ENCODE measurements at regions not wholly inside any gene's neighbourhood (a gene's known extent, or its start where the extent isn't known, plus 50 kb on each side); places are given as distances from the start of the nearest gene placed in this dataset.

DNA sequence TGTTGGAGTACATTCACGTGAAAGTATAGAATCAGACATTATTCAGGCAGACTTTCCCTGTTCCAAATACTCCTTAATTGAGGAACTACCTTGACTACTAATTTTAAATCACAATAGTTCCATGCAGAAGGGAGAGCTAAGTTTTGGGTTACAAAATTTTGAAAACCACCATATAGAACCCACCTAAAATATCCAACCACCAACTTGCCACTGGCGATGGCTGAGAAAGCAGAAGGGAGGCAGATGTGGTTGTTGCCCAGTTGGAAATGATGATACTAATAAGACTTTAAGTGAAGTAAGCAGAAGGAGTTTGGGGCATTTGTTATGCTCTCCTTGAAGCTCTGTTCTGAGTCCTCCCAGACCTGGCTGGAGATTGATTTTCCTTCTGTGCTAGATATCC, 190.7 kb downstream of the HLX start:
- Histone ChIP-seq H3K4me1 (ENCODE audit: control insufficient read depth in 1 of 2, extremely low read depth in 1 of 2, insufficient read depth in 2 of 2, low read length in 2 of 2) (no peaks in the 10 kb centered on the region), H3K4me3 (ENCODE audit: control insufficient read depth in 1 of 2, extremely low read depth in 1 of 2, low read length in 1 of 2) (no peak overlapping the region), H3K27me3 (replicated peaks in 1 of 2; ENCODE audit: control insufficient read depth in 2 of 2, extremely low read depth in 1 of 2, insufficient read depth in 2 of 2, low read length in 1 of 2) (no peaks in the 10 kb centered on the region), H3K36me3 (ENCODE audit: control insufficient read depth in 2 of 2, extremely low read depth in 1 of 2, insufficient read depth in 1 of 2, low read length in 1 of 2) (no peaks in the 10 kb centered on the region), H3K9me3 (no peaks in the 10 kb centered on the region), H3K27ac (ENCODE audit: low read length) (no peak overlapping the region)
- H3K27ac Mint-ChIP-seq = no peak overlapping the region
- no peak for ATAC-seq (replicated peaks in 1 of 4)
- no peak for DNase-seq
- H3K36me3 Mint-ChIP-seq = no peaks in the 10 kb centered on the region
- CTCF ChIA-PET = no interaction called here
- WGBS (ENCODE audit: insufficient coverage) = no CpG with 5 or more reads among the region's 2 CpGs
- H3K9me3 Mint-ChIP-seq = no peaks in the 10 kb centered on the region
- H3K27me3 Mint-ChIP-seq = no peaks in the 10 kb centered on the region
- H3K4me1 Mint-ChIP-seq = no peaks in the 10 kb centered on the region
- POLR2A ChIA-PET = no interaction called here
- no peak overlapping the region for H3K4me3 Mint-ChIP-seq

DNA sequence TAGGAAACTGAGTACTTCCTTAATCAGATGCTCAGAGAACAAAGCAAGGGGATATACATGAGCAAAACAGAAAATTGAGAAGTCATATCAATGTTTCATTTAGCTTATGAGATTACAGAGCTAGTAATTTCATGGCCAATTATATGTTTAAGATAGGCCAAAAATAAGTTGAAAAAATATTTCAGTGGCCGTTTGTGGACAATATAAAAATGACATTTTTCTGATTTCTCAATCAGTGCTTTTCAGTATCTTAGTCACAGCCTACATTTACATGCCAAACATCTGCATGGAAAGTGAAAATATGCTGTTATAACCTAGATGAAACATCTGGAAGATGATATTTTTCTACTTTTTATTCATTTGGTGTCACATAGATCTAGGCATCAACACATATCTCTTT, 192.5 kb downstream of the HLX start:
- no peaks in the 10 kb centered on the region for H3K9me3 Mint-ChIP-seq
- H3K27ac ChIP-seq (ENCODE audit: low read length) = no peak overlapping the region
- no peaks in the 10 kb centered on the region for H3K4me1 ChIP-seq (ENCODE audit: control insufficient read depth in 1 of 2, extremely low read depth in 1 of 2, insufficient read depth in 2 of 2, low read length in 2 of 2)
- H3K4me1 Mint-ChIP-seq = no peaks in the 10 kb centered on the region
- POLR2A ChIA-PET = no interaction called here
- no peak overlapping the region for H3K27ac Mint-ChIP-seq
- CTCF ChIA-PET = no interaction called here
- H3K36me3 Mint-ChIP-seq = no peaks in the 10 kb centered on the region
- H3K9me3 ChIP-seq = no peaks in the 10 kb centered on the region
- no peaks in the 10 kb centered on the region for H3K36me3 ChIP-seq (ENCODE audit: control insufficient read depth in 2 of 2, extremely low read depth in 1 of 2, insufficient read depth in 1 of 2, low read length in 1 of 2)
- ATAC-seq (replicated peaks in 1 of 4) (no peak), DNase-seq (no peak)
- H3K4me3 ChIP-seq (ENCODE audit: control insufficient read depth in 1 of 2, extremely low read depth in 1 of 2, low read length in 1 of 2) = no peak overlapping the region
- no peaks in the 10 kb centered on the region for H3K27me3 ChIP-seq (replicated peaks in 1 of 2; ENCODE audit: control insufficient read depth in 2 of 2, extremely low read depth in 1 of 2, insufficient read depth in 2 of 2, low read length in 1 of 2)
- no CpG with 5 or more reads among the region's 1 CpG for WGBS (ENCODE audit: insufficient coverage)
- no peak overlapping the region for H3K4me3 Mint-ChIP-seq
- H3K27me3 Mint-ChIP-seq = no peaks in the 10 kb centered on the region

DNA sequence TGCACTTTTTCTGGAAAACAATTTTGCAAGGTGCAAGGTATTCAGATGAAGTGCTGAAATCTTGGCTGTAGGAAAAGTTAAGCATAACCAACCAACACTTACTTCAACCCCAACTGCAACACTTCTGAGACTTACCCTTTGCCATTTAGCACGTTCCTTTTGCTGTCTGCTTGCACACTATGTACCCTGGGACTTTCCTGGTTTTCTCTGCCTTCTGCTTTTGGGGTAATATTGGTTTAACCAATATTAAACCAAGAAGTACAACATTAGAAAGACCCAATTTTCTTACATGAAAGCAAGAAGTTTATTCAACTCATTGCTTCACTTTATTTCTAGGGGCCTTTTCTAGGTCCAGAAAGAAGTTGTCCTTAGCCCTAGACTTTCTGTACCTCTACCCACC, 193.0 kb downstream of the HLX start:
- ATAC-seq (replicated peaks in 1 of 4) (no peak), DNase-seq (no peak)
- Mint-ChIP-seq H3K4me3 (no peak overlapping the region), H3K27me3 (no peaks in the 10 kb centered on the region), H3K36me3 (no peaks in the 10 kb centered on the region), H3K27ac (no peak overlapping the region), H3K4me1 (no peaks in the 10 kb centered on the region), H3K9me3 (no peaks in the 10 kb centered on the region)
- POLR2A ChIA-PET = no interaction called here
- no peaks in the 10 kb centered on the region for H3K27me3 ChIP-seq (replicated peaks in 1 of 2; ENCODE audit: control insufficient read depth in 2 of 2, extremely low read depth in 1 of 2, insufficient read depth in 2 of 2, low read length in 1 of 2)
- H3K4me3 ChIP-seq (ENCODE audit: control insufficient read depth in 1 of 2, extremely low read depth in 1 of 2, low read length in 1 of 2) = no peak overlapping the region
- H3K4me1 ChIP-seq (ENCODE audit: control insufficient read depth in 1 of 2, extremely low read depth in 1 of 2, insufficient read depth in 2 of 2, low read length in 2 of 2) = no peaks in the 10 kb centered on the region
- H3K9me3 ChIP-seq = no peaks in the 10 kb centered on the region
- no peaks in the 10 kb centered on the region for H3K36me3 ChIP-seq (ENCODE audit: control insufficient read depth in 2 of 2, extremely low read depth in 1 of 2, insufficient read depth in 1 of 2, low read length in 1 of 2)
- no CpG with 5 or more reads among the region's 1 CpG for WGBS (ENCODE audit: insufficient coverage)
- H3K27ac ChIP-seq (ENCODE audit: low read length) = no peak overlapping the region
- CTCF ChIA-PET = no interaction called here

DNA sequence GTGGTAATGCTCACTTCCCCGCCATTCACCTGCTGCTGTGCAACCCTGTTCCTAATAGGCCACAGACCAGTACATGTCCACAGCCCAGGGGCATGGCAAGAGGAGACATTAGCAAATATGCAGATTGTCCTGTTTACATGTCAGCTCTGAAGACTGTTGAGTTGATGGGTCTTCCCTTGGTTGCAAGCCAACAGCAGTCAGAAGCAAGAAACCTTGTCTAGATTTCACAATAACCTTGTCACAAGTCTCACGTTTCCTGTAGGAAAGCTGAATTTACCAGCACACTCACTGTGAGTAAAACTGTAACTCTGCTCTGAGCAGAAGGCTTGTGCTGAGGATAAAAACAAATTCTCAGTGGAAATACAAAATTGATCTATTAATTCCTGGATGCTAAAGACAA, 195.1 kb downstream of the HLX start:
- DNase-seq (no peak), ATAC-seq (replicated peaks in 1 of 4) (no peak)
- H3K4me1 Mint-ChIP-seq = no peaks in the 10 kb centered on the region
- no peaks in the 10 kb centered on the region for H3K36me3 ChIP-seq (ENCODE audit: control insufficient read depth in 2 of 2, extremely low read depth in 1 of 2, insufficient read depth in 1 of 2, low read length in 1 of 2)
- H3K4me3 ChIP-seq (ENCODE audit: control insufficient read depth in 1 of 2, extremely low read depth in 1 of 2, low read length in 1 of 2) = no peak overlapping the region
- no peaks in the 10 kb centered on the region for H3K4me1 ChIP-seq (ENCODE audit: control insufficient read depth in 1 of 2, extremely low read depth in 1 of 2, insufficient read depth in 2 of 2, low read length in 2 of 2)
- H3K36me3 Mint-ChIP-seq = no peaks in the 10 kb centered on the region
- no peaks in the 10 kb centered on the region for H3K27me3 Mint-ChIP-seq
- no peak overlapping the region for H3K27ac ChIP-seq (ENCODE audit: low read length)
- H3K9me3 Mint-ChIP-seq = no peaks in the 10 kb centered on the region
- CTCF ChIA-PET = no interaction called here
- H3K27ac Mint-ChIP-seq = no peak overlapping the region
- POLR2A ChIA-PET = no interaction called here
- 71% methylated on average over 1 of the region's 2 CpGs for WGBS (ENCODE audit: insufficient coverage)
- no peaks in the 10 kb centered on the region for H3K27me3 ChIP-seq (replicated peaks in 1 of 2; ENCODE audit: control insufficient read depth in 2 of 2, extremely low read depth in 1 of 2, insufficient read depth in 2 of 2, low read length in 1 of 2)
- H3K4me3 Mint-ChIP-seq = no peak overlapping the region
- no peaks in the 10 kb centered on the region for H3K9me3 ChIP-seq

DNA sequence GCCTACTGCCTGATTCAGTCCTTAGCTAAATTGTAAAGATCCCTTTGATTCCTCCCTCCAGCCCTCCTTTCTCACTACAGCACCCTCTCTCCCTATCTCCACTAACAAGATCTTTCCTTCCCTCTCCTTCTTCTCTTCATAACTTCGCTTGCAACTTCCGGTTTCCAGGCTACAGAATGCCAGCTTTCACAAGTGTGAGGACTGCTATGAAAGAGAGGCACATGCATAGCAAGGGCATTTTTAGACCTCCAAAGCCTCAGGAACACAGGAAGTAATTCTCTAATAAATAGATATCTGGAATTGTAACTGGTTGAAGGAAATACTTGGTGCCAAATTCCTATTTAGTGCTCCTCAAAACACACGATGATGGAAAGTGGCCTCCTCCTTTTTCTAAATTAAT, 196.7 kb downstream of the HLX start:
- Histone ChIP-seq H3K9me3 (no peaks in the 10 kb centered on the region), H3K36me3 (ENCODE audit: control insufficient read depth in 2 of 2, extremely low read depth in 1 of 2, insufficient read depth in 1 of 2, low read length in 1 of 2) (no peaks in the 10 kb centered on the region), H3K4me1 (ENCODE audit: control insufficient read depth in 1 of 2, extremely low read depth in 1 of 2, insufficient read depth in 2 of 2, low read length in 2 of 2) (no peaks in the 10 kb centered on the region), H3K4me3 (ENCODE audit: control insufficient read depth in 1 of 2, extremely low read depth in 1 of 2, low read length in 1 of 2) (no peak overlapping the region), H3K27ac (ENCODE audit: low read length) (no peak overlapping the region), H3K27me3 (replicated peaks in 1 of 2; ENCODE audit: control insufficient read depth in 2 of 2, extremely low read depth in 1 of 2, insufficient read depth in 2 of 2, low read length in 1 of 2) (no peaks in the 10 kb centered on the region)
- WGBS (ENCODE audit: insufficient coverage) = 80% methylated on average over 1 of the region's 3 CpGs
- ChIA-PET CTCF (no interaction called here), POLR2A (no interaction called here)
- no peaks in the 10 kb centered on the region for H3K36me3 Mint-ChIP-seq
- no peak overlapping the region for H3K4me3 Mint-ChIP-seq
- ATAC-seq (replicated peaks in 1 of 4) (no peak), DNase-seq (no peak)
- no peak overlapping the region for H3K27ac Mint-ChIP-seq
- no peaks in the 10 kb centered on the region for H3K4me1 Mint-ChIP-seq
- peaks cover 0 to 5% (median 2%) of the 10 kb centered on the region in 3 donors for H3K9me3 Mint-ChIP-seq
- no peaks in the 10 kb centered on the region for H3K27me3 Mint-ChIP-seq

DNA sequence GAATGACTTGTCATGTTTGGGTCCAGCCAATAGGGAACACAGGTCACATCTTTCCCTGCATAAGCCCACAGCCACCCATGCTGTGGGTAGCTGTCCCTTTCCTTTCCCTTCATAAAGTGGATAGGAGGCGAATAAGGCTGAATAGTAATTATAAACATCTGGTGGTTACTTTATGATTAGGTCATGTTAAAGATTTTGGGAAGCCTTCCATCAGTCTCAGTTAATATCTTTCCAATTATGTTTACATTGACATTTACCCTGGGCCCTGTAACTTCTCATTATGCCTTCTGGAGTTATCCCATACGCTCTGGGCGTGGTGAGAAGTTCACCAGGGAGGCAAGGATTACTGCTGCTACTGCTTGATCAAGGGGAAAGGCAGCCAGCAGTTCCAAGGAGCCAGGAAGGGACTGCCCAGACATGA, 197.2 kb downstream of the HLX start:
- ChIA-PET POLR2A (no interaction called here), CTCF (no interaction called here)
- no peak overlapping the region for H3K27ac Mint-ChIP-seq
- no peak overlapping the region for H3K27ac ChIP-seq (ENCODE audit: low read length)
- H3K9me3 Mint-ChIP-seq = peaks cover 0 to 5% (median 2%) of the 10 kb centered on the region in 3 donors
- ATAC-seq (replicated peaks in 1 of 4) (no peak), DNase-seq (no peak)
- H3K4me3 ChIP-seq (ENCODE audit: control insufficient read depth in 1 of 2, extremely low read depth in 1 of 2, low read length in 1 of 2) = no peak overlapping the region
- H3K4me1 ChIP-seq (ENCODE audit: control insufficient read depth in 1 of 2, extremely low read depth in 1 of 2, insufficient read depth in 2 of 2, low read length in 2 of 2) = no peaks in the 10 kb centered on the region
- 60% methylated on average over 2 of the region's 3 CpGs for WGBS (ENCODE audit: insufficient coverage)
- H3K27me3 Mint-ChIP-seq = peaks cover 0 to 1% of the 10 kb centered on the region in 2 donors
- H3K27me3 ChIP-seq (replicated peaks in 1 of 2; ENCODE audit: control insufficient read depth in 2 of 2, extremely low read depth in 1 of 2, insufficient read depth in 2 of 2, low read length in 1 of 2) = no peaks in the 10 kb centered on the region
- no peaks in the 10 kb centered on the region for H3K4me1 Mint-ChIP-seq
- H3K9me3 ChIP-seq = no peaks in the 10 kb centered on the region
- H3K4me3 Mint-ChIP-seq = no peak overlapping the region
- no peaks in the 10 kb centered on the region for H3K36me3 ChIP-seq (ENCODE audit: control insufficient read depth in 2 of 2, extremely low read depth in 1 of 2, insufficient read depth in 1 of 2, low read length in 1 of 2)
- no peaks in the 10 kb centered on the region for H3K36me3 Mint-ChIP-seq

DNA sequence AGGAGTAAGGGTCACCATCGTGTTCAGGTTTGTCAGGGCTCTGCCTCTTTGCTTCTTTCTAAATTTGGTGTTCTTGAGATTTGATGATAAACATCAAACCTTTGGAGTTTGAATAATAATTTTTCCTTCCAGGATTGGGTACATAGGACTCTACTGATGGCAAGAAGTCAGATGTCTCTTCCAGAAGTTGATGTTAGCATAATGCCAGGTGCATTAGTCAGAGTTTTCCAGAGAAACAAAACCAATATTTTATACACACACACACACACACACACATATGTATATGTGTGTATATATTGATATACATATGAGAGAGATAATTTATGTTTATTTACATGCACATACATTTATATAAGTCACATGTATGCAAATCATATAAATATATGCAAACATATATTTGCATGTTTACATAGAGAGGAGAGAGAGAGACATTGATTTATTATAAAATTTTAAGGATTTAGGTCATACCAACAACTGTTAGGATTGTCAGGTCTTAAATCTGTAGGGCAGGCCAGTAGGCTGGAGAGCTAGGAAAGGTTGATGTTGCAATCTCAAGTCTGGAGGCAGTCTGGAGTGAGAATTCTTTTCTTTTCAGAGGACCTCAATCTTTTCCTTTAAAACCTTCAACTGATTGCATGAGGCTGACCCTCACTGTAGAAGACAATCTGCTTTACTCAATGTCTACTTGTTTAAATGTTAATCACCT, 199.2 kb downstream of the HLX start:
- H3K4me1 Mint-ChIP-seq = no peaks in the 10 kb centered on the region
- no CpG with 5 or more reads among the region's 1 CpG for WGBS (ENCODE audit: insufficient coverage)
- H3K27me3 Mint-ChIP-seq = peaks cover 0 to 1% of the 10 kb centered on the region in 2 donors
- Histone ChIP-seq H3K4me1 (ENCODE audit: control insufficient read depth in 1 of 2, extremely low read depth in 1 of 2, insufficient read depth in 2 of 2, low read length in 2 of 2) (no peaks in the 10 kb centered on the region), H3K4me3 (ENCODE audit: control insufficient read depth in 1 of 2, extremely low read depth in 1 of 2, low read length in 1 of 2) (no peak overlapping the region), H3K9me3 (no peaks in the 10 kb centered on the region), H3K27ac (ENCODE audit: low read length) (no peak overlapping the region), H3K27me3 (replicated peaks in 1 of 2; ENCODE audit: control insufficient read depth in 2 of 2, extremely low read depth in 1 of 2, insufficient read depth in 2 of 2, low read length in 1 of 2) (no peaks in the 10 kb centered on the region), H3K36me3 (ENCODE audit: control insufficient read depth in 2 of 2, extremely low read depth in 1 of 2, insufficient read depth in 1 of 2, low read length in 1 of 2) (no peaks in the 10 kb centered on the region)
- ChIA-PET CTCF (no interaction called here), POLR2A (no interaction called here)
- ATAC-seq (replicated peaks in 1 of 4) = no peak
- H3K9me3 Mint-ChIP-seq = peaks cover 0 to 5% (median 2%) of the 10 kb centered on the region in 3 donors
- H3K4me3 Mint-ChIP-seq = no peak overlapping the region
- no peaks in the 10 kb centered on the region for H3K36me3 Mint-ChIP-seq
- no peak for DNase-seq
- H3K27ac Mint-ChIP-seq = no peak overlapping the region
